NCI-H345 (cell line): ENCODE measurements at regions not wholly inside any gene's neighbourhood (a gene's known extent, or its start where the extent isn't known, plus 50 kb on each side); places are given as distances from the start of the nearest gene placed in this dataset.
"Not testable (repeated sequence)": the region's sequence is repeated elsewhere in the genome, so short reads cannot be mapped to it uniquely, and the experiment has no call there.

Source experiments
- DNase-seq: peaks from one replicate; lab custom pipeline; 2025; lab: John Stamatoyannopoulos, UW

GRCh38 chr2:160731415-160731814, 237.8 kb upstream of the RBMS1 start:
- no peak for DNase-seq

GRCh38 chr2:160731856-160732255, 238.2 kb upstream of the RBMS1 start:
- no peak for DNase-seq

- DNase-seq: no peak
Measured at GRCh38 chr2:160735696-160736095, 242.1 kb upstream of the RBMS1 start.

GRCh38 chr2:160736148-160737028, 242.8 kb upstream of the RBMS1 start:
- no peak for DNase-seq

GRCh38 chr2:160737247-160737646, 243.6 kb upstream of the RBMS1 start:
- no peak for DNase-seq

- no peak for DNase-seq
Measured at GRCh38 chr2:160741271-160741670, 247.7 kb upstream of the RBMS1 start.

GRCh38 chr2:160741815-160742214, 248.2 kb upstream of the RBMS1 start:
- DNase-seq: no peak

GRCh38 chr2:160742667-160743066, 249.1 kb upstream of the RBMS1 start:
- no peak for DNase-seq

- no peak for DNase-seq
Measured at GRCh38 chr2:160747501-160748170, 254.0 kb upstream of the RBMS1 start.

- no peak for DNase-seq
Measured at GRCh38 chr2:160751021-160751420, 257.4 kb upstream of the RBMS1 start.

- no peak for DNase-seq
Measured at GRCh38 chr2:160752475-160753330, 259.1 kb upstream of the RBMS1 start.

GRCh38 chr2:160753331-160753654, 259.7 kb upstream of the RBMS1 start:
- no peak for DNase-seq

- no peak for DNase-seq
Measured at GRCh38 chr2:160753960-160754359, 260.4 kb upstream of the RBMS1 start.

- DNase-seq: no peak
Measured at GRCh38 chr2:160756481-160756880, 262.9 kb upstream of the RBMS1 start.

GRCh38 chr2:160762493-160763128, 269.0 kb upstream of the RBMS1 start:
- not testable (repeated sequence) for DNase-seq

- no peak for DNase-seq
Measured at GRCh38 chr2:160783474-160783873, 289.9 kb upstream of the RBMS1 start.

- no peak for DNase-seq
Measured at GRCh38 chr2:160784034-160784433, 290.4 kb upstream of the RBMS1 start.

GRCh38 chr2:160790738-160791137, 297.1 kb upstream of the RBMS1 start:
- no peak for DNase-seq

GRCh38 chr2:160791884-160792283, 298.3 kb upstream of the RBMS1 start:
- no peak for DNase-seq

- DNase-seq: no peak
Measured at GRCh38 chr2:160792837-160793236, 299.2 kb upstream of the RBMS1 start.

GRCh38 chr2:160794926-160795325, 301.3 kb upstream of the RBMS1 start:
- no peak for DNase-seq

- no peak for DNase-seq
Measured at GRCh38 chr2:160803881-160804280, 310.3 kb upstream of the RBMS1 start.
